Endothelial cell of umbilical vein (primary cell): ENCODE measurements at regions not wholly inside any gene's neighbourhood (a gene's known extent, or its start where the extent isn't known, plus 50 kb on each side); places are given as distances from the start of the nearest gene placed in this dataset.
A peak's percentile ranks its signal among the peaks of the same experiment; 100 is the strongest.

Source experiments
- BruUV-seq: library from RNA; stranded (reverse); fragments of 400-500 nt; replicated peaks from 2 replicates; lab custom pipeline; 2021; lab: Mats Ljungman, UMichigan
- CTCF ChIA-PET: fragments of 300-600, 350-600 bp; sonication (Branson Sonifier 250); formaldehyde crosslinking; loops from one replicate; lab custom pipeline; 2021; ENCODE audit warnings: antibody characterized with exemption, inconsistent platforms; lab: Charles Lee
- POLR2A ChIA-PET: fragments of 300-600, 350-600 bp; sonication (Branson Sonifier 250); formaldehyde crosslinking; loops from one replicate; lab custom pipeline; 2021; ENCODE audit warnings: antibody characterized with exemption, inconsistent platforms; lab: Charles Lee
- DNase-seq: peaks from one replicate; pipeline ENCODE4 v3.0.0-alpha.2; 2011; ENCODE audit warnings: low read depth, low spot score
- FAIRE-seq: peaks from 2 replicates; lab custom pipeline; 2011; peaks lifted over from hg19 to GRCh38; lab: Jason Lieb, UNC
- H2AFZ ChIP-seq: 2 replicates; pipeline ENCODE4 v1.6.0; 2012; ENCODE audit warnings: low read depth, low read length, control low read depth, inconsistent platforms
- H3K27ac ChIP-seq: 2 replicates; pipeline ENCODE4 v1.5.1; 2011; ENCODE audit warnings: low read depth, mild to moderate bottlenecking, control low read depth, low read length, moderate library complexity; ENCODE audit not compliant: insufficient read depth
- H3K27me3 ChIP-seq, 2 experiments: 2 replicates each; pipeline versions ENCODE4 v1.6.0 to v1.6.1; 2011; ENCODE audit warnings: low read length in 2 of 2, mixed read lengths in 1 of 2; ENCODE audit not compliant: control insufficient read depth in 2 of 2, insufficient read depth in 2 of 2
- H3K36me3 ChIP-seq, 2 experiments: 2 replicates in 1 of 2; 3 replicates in 1 of 2; pipeline ENCODE4 v1.5.1; 2011; ENCODE audit warnings: low read length in 2 of 2, mild to moderate bottlenecking in 1 of 2, moderate library complexity in 1 of 2; ENCODE audit not compliant: control insufficient read depth in 2 of 2, insufficient read depth in 2 of 2; ENCODE audit errors: extremely low read depth in 1 of 2
- H3K4me1 ChIP-seq: 3 replicates; pipeline ENCODE4 v1.5.1; 2011; ENCODE audit warnings: mild to moderate bottlenecking, low read length; ENCODE audit not compliant: control insufficient read depth, insufficient read depth; ENCODE audit errors: extremely low read depth
- H3K4me2 ChIP-seq: 2 replicates; pipeline ENCODE4 v1.6.1; 2011; ENCODE audit warnings: low read length, control low read depth, mixed read lengths; ENCODE audit not compliant: insufficient read depth
- H3K4me3 ChIP-seq, 3 experiments: fragments of 200-600 bp in 1 of 3; sonication (generic), shearing (Covaris generic) in 1 of 3; replicated peaks in 1 of 3; 2 replicates each; pipeline ENCODE4 v1.5.1; 2011 to 2016; ENCODE audit warnings: control low read depth in 3 of 3, low read length in 3 of 3, mild to moderate bottlenecking in 2 of 3, inconsistent platforms in 1 of 3, low read depth in 1 of 3, moderate library complexity in 1 of 3; ENCODE audit not compliant: insufficient read depth in 1 of 3
- H3K79me2 ChIP-seq: 2 replicates; pipeline ENCODE4 v1.6.0; 2012; ENCODE audit warnings: low read length, inconsistent platforms; ENCODE audit not compliant: control insufficient read depth, insufficient read depth
- H3K9ac ChIP-seq: replicated peaks from 2 replicates; pipeline ENCODE3; 2011; ENCODE audit warnings: low read length, control low read depth; ENCODE audit not compliant: insufficient read depth; ENCODE audit errors: extremely low read depth
- H3K9me1 ChIP-seq: replicated peaks from 3 replicates; pipeline ENCODE4 v1.6.0; 2011; ENCODE audit warnings: mild to moderate bottlenecking, low read length; ENCODE audit not compliant: control insufficient read depth, insufficient read depth; ENCODE audit errors: extremely low read depth
- H3K9me3 ChIP-seq: replicated peaks from 2 replicates; pipeline ENCODE4 v1.5.1; 2012; ENCODE audit warnings: low read length, inconsistent platforms; ENCODE audit not compliant: control insufficient read depth, insufficient read depth
- H4K20me1 ChIP-seq: replicated peaks from 2 replicates; pipeline ENCODE3; 2011; ENCODE audit warnings: mild to moderate bottlenecking, low read length; ENCODE audit not compliant: control insufficient read depth, insufficient read depth; ENCODE audit errors: extremely low read depth
- CTCF ChIP-seq, 2 donors: IDR thresholded peaks; 1 replicate in 1 of 2; 2 replicates in 1 of 2; pipeline ENCODE4 v1.5.1; 2011; ENCODE audit warnings: low read length in 2 of 2, mild to moderate bottlenecking in 2 of 2, moderate library complexity in 2 of 2, control low read depth in 1 of 2, inconsistent platforms in 1 of 2, low read depth in 1 of 2; ENCODE audit not compliant: insufficient read depth in 1 of 2; ENCODE audit errors: extremely low read depth in 1 of 2
- EZH2 ChIP-seq: IDR thresholded peaks from 2 replicates; pipeline ENCODE4 v1.6.1; 2012; ENCODE audit warnings: borderline replicate concordance, low read depth, mild to moderate bottlenecking, moderate library complexity, low read length, inconsistent platforms; ENCODE audit not compliant: severe bottlenecking
- FOS ChIP-seq: IDR thresholded peaks from 2 replicates; pipeline ENCODE4 v1.6.1; 2011; ENCODE audit warnings: mild to moderate bottlenecking, low read length, moderate library complexity, borderline replicate concordance; ENCODE audit not compliant: insufficient read depth
- GATA2 ChIP-seq: IDR thresholded peaks from 2 replicates; pipeline ENCODE4 v1.7.0; 2011; ENCODE audit warnings: low read depth, mild to moderate bottlenecking, moderate library complexity, mixed read lengths, low read length; ENCODE audit not compliant: insufficient read length, insufficient read depth
- JUN ChIP-seq: IDR thresholded peaks from 2 replicates; pipeline ENCODE4 v1.6.1; 2011; ENCODE audit warnings: borderline replicate concordance, low read depth; ENCODE audit not compliant: insufficient read length, insufficient read depth
- MAX ChIP-seq: IDR thresholded peaks from 2 replicates; pipeline ENCODE4 v1.6.1; 2011; ENCODE audit not compliant: insufficient read depth, insufficient read length
- MYC ChIP-seq: IDR thresholded peaks from one replicate; pipeline ENCODE4 v1.6.1; 2011; ENCODE audit warnings: mild to moderate bottlenecking, low read depth, low read length
- POLR2A ChIP-seq: IDR thresholded peaks from 2 replicates; pipeline ENCODE4 v1.6.1; 2012; ENCODE audit warnings: low read depth, mild to moderate bottlenecking, control low read depth, low read length
- POLR2AphosphoS5 ChIP-seq: IDR thresholded peaks from 2 replicates; pipeline ENCODE4 v1.6.1; 2012; ENCODE audit warnings: low read depth, mild to moderate bottlenecking, control low read depth, low read length, moderate library complexity; ENCODE audit not compliant: insufficient read depth
- dilution Hi-C: fragments of 300-500 bp; cut with MboI; formaldehyde crosslinking; loops from one replicate; pipeline ENCODE4 v1.15.0; 2019; ENCODE audit warnings: low sequenced_read_pairs; ENCODE audit not compliant: extremely low pct_ligation_motif_present
- intact Hi-C: fragments of 100-400 bp; cut with micrococcal nuclease; formaldehyde crosslinking; loops from one replicate; pipeline ENCODE4 v1.10.0; 2022

GRCh38 chr5:158414780-158415179, 555.8 kb upstream of the CLINT1 start:
- no peaks in the 10 kb centered on the region for H3K9me1 ChIP-seq
- H3K27ac ChIP-seq: peak overlapping the region; percentile 60
- H3K79me2 ChIP-seq: no peaks in the 10 kb centered on the region
- H3K4me2 ChIP-seq: peak overlapping the region; percentile 62
- H3K9ac ChIP-seq: no peak overlapping the region
- H3K27me3 ChIP-seq: no peaks in the 10 kb centered on the region
- peak; percentile 78 for TF ChIP-seq JUN
- no peak for TF ChIP-seq POLR2AphosphoS5
- TF ChIP-seq MYC: no peak
- no peak for TF ChIP-seq MAX
- TF ChIP-seq EZH2: no peak
- peak; percentile 46 for TF ChIP-seq FOS
- TF ChIP-seq GATA2: peak; percentile 45
- H4K20me1 ChIP-seq: no peaks in the 10 kb centered on the region
- ChIA-PET POLR2A (no interaction called here), CTCF (interaction anchor here (1.0 kb wide), 3 partner anchors 24 to 340 kb away, joined by 4 to 6 read pairs (median 5); no protein-coding TSS in a partner anchor)
- H2AFZ ChIP-seq: peak overlapping the region; percentile 46
- H3K9me3 ChIP-seq: no peaks in the 10 kb centered on the region
- no peaks in the 10 kb centered on the region for H3K36me3 ChIP-seq
- no peak overlapping the region for H3K4me3 ChIP-seq
- DNase-seq (peak; percentile 91), FAIRE-seq (peak; percentile 75)
- intact Hi-C loops (loop anchor here (1.0 kb wide), 1 partner anchor 24 kb away; no protein-coding TSS in a partner anchor), dilution Hi-C loops (no loop called here)
- peaks cover 14% of the 10 kb centered on the region for H3K4me1 ChIP-seq
- BruUV-seq: no TSS peak

GRCh38 chr5:158414333-158414762, 555.4 kb upstream of the CLINT1 start:
- H3K9me3 ChIP-seq: no peaks in the 10 kb centered on the region
- dilution Hi-C loops (no loop called here), intact Hi-C loops (loop anchor here (1.0 kb wide), 1 partner anchor 24 kb away; no protein-coding TSS in a partner anchor)
- FAIRE-seq: no peak
- H3K9ac ChIP-seq: no peak overlapping the region
- H3K4me1 ChIP-seq: peaks cover 14% of the 10 kb centered on the region
- TF ChIP-seq POLR2AphosphoS5 (no peak), FOS (no peak), MYC (no peak), POLR2A (no peak), JUN (no peak), EZH2 (no peak), CTCF (IDR thresholded peaks at IDR 0.05; ENCODE audit: extremely low read depth in 1 of 2, insufficient read depth in 1 of 2, low read depth in 1 of 2, low read length in 2 of 2) (no peak)
- no peaks in the 10 kb centered on the region for H4K20me1 ChIP-seq
- H3K27ac ChIP-seq: peak overlapping the region; percentile 22
- no peaks in the 10 kb centered on the region for H3K36me3 ChIP-seq
- no peaks in the 10 kb centered on the region for H3K9me1 ChIP-seq
- POLR2A ChIA-PET: no interaction called here
- BruUV-seq: no TSS peak
- no peak overlapping the region for H3K4me3 ChIP-seq
- H2AFZ ChIP-seq: no peak overlapping the region
- H3K79me2 ChIP-seq: no peaks in the 10 kb centered on the region
- H3K27me3 ChIP-seq: no peaks in the 10 kb centered on the region
- DNase-seq: no peak
- peak overlapping the region; percentile 62 for H3K4me2 ChIP-seq
- CTCF ChIA-PET: interaction anchor here (1.0 kb wide), 3 partner anchors 24 to 339 kb away, joined by 4 to 6 read pairs (median 5); no protein-coding TSS in a partner anchor
